A673 (cell line): ENCODE measurements at regions not wholly inside any gene's neighbourhood (a gene's known extent, or its start where the extent isn't known, plus 50 kb on each side); places are given as distances from the start of the nearest gene placed in this dataset.

ENCODE experiments used
- EZH2 ChIP-seq: fragments of 200-600 bp; sonication (generic); IDR thresholded peaks from 2 replicates; pipeline ENCODE4 v1.6.1; 2017; ENCODE audit warnings: borderline replicate concordance, low read depth, mild to moderate bottlenecking, mixed read lengths, antibody characterized with exemption, low read length; ENCODE audit not compliant: poor library complexity, severe bottlenecking
- TF ChIP-seq, protein P1 (sequence below): fragments of 300-800, 200-600 bp; sonication (generic); conservative IDR thresholded peaks from 2 replicates; pipeline ENCODE4 v1.5.1; 2017; ENCODE audit warnings: low read depth, mild to moderate bottlenecking, antibody characterized with exemption, low read length, moderate library complexity, mixed read lengths

DNA sequence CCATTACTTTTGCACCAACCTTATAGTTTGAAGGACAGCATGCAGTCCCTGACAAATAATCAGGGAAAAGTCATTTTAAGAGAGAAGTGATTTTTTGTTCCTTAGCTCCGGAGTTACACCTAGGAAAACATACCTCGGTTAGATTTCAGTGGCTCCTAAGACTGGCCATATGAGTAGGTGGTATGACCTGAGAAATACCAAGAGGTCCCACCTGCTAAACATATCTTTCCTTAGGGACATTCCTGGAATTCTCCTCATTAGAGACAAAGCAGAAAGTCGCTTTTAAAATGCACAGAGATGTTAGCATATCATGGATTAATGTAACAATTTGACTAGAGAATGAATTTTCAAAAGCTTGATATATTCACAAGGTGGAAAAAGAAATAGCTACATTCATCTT is 84.2 kb upstream of the RNPC3 start:
- TF ChIP-seq, protein P1, sequence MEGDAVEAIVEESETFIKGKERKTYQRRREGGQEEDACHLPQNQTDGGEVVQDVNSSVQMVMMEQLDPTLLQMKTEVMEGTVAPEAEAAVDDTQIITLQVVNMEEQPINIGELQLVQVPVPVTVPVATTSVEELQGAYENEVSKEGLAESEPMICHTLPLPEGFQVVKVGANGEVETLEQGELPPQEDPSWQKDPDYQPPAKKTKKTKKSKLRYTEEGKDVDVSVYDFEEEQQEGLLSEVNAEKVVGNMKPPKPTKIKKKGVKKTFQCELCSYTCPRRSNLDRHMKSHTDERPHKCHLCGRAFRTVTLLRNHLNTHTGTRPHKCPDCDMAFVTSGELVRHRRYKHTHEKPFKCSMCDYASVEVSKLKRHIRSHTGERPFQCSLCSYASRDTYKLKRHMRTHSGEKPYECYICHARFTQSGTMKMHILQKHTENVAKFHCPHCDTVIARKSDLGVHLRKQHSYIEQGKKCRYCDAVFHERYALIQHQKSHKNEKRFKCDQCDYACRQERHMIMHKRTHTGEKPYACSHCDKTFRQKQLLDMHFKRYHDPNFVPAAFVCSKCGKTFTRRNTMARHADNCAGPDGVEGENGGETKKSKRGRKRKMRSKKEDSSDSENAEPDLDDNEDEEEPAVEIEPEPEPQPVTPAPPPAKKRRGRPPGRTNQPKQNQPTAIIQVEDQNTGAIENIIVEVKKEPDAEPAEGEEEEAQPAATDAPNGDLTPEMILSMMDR, result no peak
- TF ChIP-seq EZH2, result no peak
